LNCAP (cell line): ENCODE measurements at regions not wholly inside any gene's neighbourhood (a gene's known extent, or its start where the extent isn't known, plus 50 kb on each side); places are given as distances from the start of the nearest gene placed in this dataset.

Experiments
- TF ChIP-seq, protein P1 (sequence below): fragments of 450-650 bp; IDR thresholded peaks from 2 replicates; pipeline ENCODE4 v1.5.1; 2017; ENCODE audit warnings: mild to moderate bottlenecking

DNA sequence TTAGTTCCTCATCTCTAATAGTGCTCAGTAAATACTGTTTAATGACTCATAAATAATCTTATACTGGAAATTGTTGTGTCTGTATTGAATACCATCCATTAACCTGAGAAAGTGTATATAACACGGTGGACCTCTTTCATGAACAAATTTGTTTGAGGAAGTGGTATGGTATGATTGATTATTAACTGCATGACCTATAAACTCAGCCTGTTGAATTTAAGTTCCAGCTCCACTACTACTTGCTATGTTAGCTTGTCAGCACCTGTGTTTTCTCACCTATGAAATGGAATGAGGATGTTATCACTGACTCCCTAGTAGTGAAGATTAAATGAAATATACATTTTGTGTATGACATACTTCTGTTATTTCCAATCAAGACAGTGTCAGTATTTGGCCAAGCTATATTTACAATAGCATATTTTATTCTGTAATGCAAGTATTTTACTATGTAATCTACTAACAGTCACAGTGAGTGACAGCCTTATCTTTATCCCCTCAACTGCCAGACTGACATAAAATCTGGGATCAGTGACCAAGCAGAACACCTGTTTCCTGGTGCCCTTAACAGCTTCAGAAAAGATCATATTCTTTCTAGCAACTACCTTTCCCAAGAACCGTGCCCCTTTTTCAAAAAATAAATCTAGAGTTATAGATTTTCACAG is 77.3 kb upstream of the ITGA1 start:
- TF ChIP-seq, protein P1, sequence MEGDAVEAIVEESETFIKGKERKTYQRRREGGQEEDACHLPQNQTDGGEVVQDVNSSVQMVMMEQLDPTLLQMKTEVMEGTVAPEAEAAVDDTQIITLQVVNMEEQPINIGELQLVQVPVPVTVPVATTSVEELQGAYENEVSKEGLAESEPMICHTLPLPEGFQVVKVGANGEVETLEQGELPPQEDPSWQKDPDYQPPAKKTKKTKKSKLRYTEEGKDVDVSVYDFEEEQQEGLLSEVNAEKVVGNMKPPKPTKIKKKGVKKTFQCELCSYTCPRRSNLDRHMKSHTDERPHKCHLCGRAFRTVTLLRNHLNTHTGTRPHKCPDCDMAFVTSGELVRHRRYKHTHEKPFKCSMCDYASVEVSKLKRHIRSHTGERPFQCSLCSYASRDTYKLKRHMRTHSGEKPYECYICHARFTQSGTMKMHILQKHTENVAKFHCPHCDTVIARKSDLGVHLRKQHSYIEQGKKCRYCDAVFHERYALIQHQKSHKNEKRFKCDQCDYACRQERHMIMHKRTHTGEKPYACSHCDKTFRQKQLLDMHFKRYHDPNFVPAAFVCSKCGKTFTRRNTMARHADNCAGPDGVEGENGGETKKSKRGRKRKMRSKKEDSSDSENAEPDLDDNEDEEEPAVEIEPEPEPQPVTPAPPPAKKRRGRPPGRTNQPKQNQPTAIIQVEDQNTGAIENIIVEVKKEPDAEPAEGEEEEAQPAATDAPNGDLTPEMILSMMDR: no peak

DNA sequence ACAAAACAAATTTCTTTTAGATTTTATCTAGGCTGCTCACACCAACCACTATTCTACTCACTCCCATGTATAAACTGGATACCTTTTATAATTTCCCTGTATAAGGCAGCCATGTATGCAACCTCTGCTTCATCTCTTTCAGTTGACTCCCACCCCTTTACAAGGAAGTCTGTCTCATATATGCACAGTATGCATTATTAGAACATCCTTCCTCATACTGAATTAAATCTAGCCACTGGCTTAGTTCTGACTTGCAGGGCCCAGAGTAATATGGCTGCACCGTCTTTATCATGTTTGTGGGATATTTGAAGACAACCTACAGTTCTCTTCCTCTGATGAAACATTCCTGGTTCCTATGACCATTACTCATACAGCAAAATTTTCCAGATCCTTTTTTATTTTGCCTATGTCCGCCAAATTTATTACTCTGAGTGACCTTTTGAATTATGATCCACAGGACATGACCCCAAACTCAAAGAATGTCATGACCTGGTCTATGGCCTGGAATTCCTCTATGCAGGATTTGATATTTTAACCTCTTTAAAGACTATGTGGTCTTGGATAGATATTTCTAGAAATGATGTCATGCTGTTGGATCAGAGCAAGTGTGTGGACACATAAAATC is 76.6 kb upstream of the ITGA1 start:
- TF ChIP-seq, protein P1: no peak

DNA sequence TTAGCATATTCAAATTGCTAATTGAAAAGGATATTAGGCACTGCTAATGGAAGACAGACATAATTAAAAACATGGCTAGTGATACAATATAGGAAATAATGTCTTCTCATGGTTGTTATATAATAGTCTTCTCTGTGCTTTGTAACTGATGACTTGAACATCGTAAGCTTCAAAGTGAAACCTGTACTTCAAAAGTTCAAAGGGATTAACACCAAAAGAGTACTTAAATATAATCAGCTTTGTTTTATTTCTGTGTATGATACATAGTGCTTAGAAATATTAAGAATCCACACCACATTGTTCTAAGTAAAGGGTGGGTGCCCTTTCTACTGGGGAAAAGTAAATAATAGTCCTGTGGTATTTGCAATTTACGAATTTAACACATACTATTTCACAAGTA is 75.4 kb upstream of the ITGA1 start:
- TF ChIP-seq, protein P1: no peak

DNA sequence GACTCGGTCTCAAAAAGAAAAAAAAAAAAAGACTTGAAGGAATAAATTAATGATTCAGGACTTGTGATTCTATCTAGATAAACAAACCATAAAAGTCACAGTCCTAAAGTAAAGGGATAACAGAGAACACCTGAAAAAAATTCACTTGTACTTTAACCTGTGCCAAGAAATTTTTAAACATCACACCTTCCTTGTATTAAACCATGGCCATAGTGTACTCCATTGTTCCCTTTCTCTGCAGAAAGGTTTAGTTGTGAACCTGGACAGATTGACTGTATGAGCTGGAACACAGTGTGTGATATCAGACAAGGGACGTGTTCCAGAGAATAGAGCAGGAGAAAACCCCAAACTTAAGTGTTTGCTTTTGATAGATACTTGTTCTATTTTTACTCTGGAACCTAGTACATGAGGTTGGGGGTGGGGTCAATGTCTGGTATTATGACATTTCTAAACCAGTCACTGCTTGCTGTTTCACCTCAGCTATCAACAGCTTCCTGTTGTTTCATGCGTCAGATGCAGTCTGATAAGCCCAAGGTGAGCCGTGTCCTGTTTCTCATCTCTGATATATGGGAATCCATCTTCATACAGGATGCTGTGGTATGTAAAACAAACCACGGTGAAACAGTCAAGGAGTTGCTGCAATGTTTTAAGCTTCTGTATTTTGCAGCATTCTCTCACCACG is 62.5 kb upstream of the ITGA1 start:
- TF ChIP-seq, protein P1: no peak

DNA sequence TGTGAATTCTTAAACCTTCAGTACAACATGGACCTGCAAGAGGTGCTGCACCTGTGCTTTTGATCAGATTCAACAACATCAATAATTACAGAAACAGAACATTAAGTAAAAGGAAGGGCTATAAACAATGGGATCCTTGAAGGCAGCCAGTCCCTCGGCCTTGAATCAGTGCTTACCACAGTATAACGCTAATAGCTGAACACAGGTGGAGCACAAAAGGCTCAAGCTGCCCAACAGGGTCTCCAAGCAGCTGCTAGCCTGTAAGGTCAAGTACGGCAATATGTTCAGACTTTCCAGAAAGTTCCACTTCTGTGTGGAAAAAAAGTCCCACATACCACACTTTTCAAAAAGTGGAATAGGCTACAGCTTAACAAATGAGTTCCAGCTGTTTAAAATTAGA is 61.9 kb upstream of the ITGA1 start:
- TF ChIP-seq, protein P1: no peak

DNA sequence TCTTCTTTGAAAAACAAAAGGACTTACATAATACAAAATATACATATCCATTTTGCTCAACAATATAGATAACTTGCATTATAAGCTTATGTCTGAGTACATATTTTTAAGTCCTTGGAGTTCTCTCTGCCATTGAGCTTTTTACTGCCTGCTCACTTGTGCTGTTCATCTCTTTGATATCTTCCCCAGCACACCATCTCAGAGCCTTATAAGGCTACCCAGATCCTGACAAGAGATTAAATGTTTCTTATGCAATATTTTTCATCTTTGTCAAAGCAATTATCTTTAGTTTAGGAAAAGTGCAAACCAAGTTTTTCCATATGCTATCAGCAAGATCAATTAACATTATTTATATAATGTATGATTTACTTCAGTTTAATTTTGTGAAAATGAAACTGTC is 60.7 kb upstream of the ITGA1 start:
- TF ChIP-seq, protein P1: no peak

DNA sequence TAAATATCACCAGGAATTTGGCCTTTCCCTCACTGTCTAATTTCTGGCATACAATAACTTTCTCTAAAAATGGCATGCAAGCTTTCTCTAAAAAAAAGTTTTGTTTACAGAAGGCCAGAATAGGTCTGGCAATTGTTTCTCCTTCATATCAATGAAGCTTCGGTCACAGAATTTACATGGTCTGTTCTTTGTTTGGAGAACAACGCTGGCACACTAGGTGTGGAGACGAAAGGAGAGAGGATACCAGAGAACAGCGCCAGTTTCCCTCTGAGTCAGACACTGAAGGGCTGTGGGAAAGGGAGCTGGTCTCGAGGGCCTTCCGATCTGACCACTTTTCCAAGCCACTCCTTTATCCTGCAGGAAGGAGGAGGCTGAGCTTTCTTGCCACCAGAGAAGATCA is 60.1 kb upstream of the ITGA1 start:
- TF ChIP-seq, protein P1: no peak
